CD14-positive monocyte (primary cell): ENCODE measurements at regions not wholly inside any gene's neighbourhood (a gene's known extent, or its start where the extent isn't known, plus 50 kb on each side); places are given as distances from the start of the nearest gene placed in this dataset.

Experiments used
- DNase-seq, 3 donors: peaks; one replicate each; pipeline ENCODE4 v3.0.0-alpha.2; 2011 to 2022
- H2AFZ ChIP-seq: 2 replicates; pipeline ENCODE4 v1.6.0; 2012; ENCODE audit warnings: mild to moderate bottlenecking, low read depth, low read length, inconsistent platforms; ENCODE audit not compliant: insufficient read depth, poor library complexity, severe bottlenecking
- H3K27ac ChIP-seq, 2 donors: 1 replicate in 1 of 2; 2 replicates in 1 of 2; pipeline ENCODE4 v1.5.1; 2012 to 2013; ENCODE audit warnings: low read length in 2 of 2, control low read depth in 1 of 2, inconsistent platforms in 1 of 2, low read depth in 1 of 2, mild to moderate bottlenecking in 1 of 2
- H3K27me3 ChIP-seq, 2 donors: one replicate each; pipeline versions ENCODE4 v1.6.0 to v1.6.1; 2011 to 2013; ENCODE audit warnings: low read length in 2 of 2; ENCODE audit not compliant: control insufficient read depth in 2 of 2, insufficient read depth in 2 of 2
- H3K36me3 ChIP-seq, 2 donors: replicated peaks in 1 of 2; 1 replicate in 1 of 2; 2 replicates in 1 of 2; pipeline versions ENCODE4 v1.5.1 to v1.6.1; 2012 to 2013; ENCODE audit warnings: low read length in 2 of 2, control low read depth in 1 of 2, inconsistent platforms in 1 of 2, mild to moderate bottlenecking in 1 of 2; ENCODE audit not compliant: insufficient read depth in 2 of 2, control insufficient read depth in 1 of 2
- H3K4me1 ChIP-seq, 2 donors: 1 replicate in 1 of 2; 2 replicates in 1 of 2; pipeline versions ENCODE4 v1.5.1 to v1.6.1; 2012 to 2013; ENCODE audit warnings: low read length in 2 of 2, control low read depth in 1 of 2, inconsistent platforms in 1 of 2, mild to moderate bottlenecking in 1 of 2, moderate library complexity in 1 of 2; ENCODE audit not compliant: insufficient read depth in 2 of 2, control insufficient read depth in 1 of 2
- H3K4me2 ChIP-seq: replicated peaks from 2 replicates; pipeline ENCODE3; 2012; ENCODE audit warnings: low read length, moderate library complexity, mild to moderate bottlenecking; ENCODE audit not compliant: poor library complexity, severe bottlenecking; ENCODE audit errors: extremely low read depth
- H3K4me3 ChIP-seq, 3 experiments: fragments of 200-600 bp in 1 of 3; sonication (generic) in 1 of 3; replicated peaks in 1 of 3; 1 replicate in 2 of 3; 2 replicates in 1 of 3; pipeline ENCODE4 v1.5.1; 2011 to 2013; ENCODE audit warnings: low read length in 3 of 3, mild to moderate bottlenecking in 3 of 3, control low read depth in 2 of 3, low read depth in 2 of 3, inconsistent platforms in 1 of 3, moderate library complexity in 1 of 3
- H3K79me2 ChIP-seq: 2 replicates; pipeline ENCODE4 v1.6.0; 2012; ENCODE audit warnings: mild to moderate bottlenecking, control low read depth, inconsistent platforms, low read length, moderate library complexity; ENCODE audit not compliant: insufficient read depth
- H3K9ac ChIP-seq: 2 replicates; pipeline ENCODE4 v1.6.0; 2017; ENCODE audit warnings: low read length, mild to moderate bottlenecking; ENCODE audit not compliant: insufficient read depth, poor library complexity, severe bottlenecking
- H3K9me3 ChIP-seq, 2 donors: replicated peaks in 1 of 2; 1 replicate in 1 of 2; 2 replicates in 1 of 2; pipeline versions ENCODE4 v1.5.1 to v1.6.1; 2012 to 2013; ENCODE audit warnings: low read length in 2 of 2, control low read depth in 1 of 2; ENCODE audit not compliant: control insufficient read depth in 1 of 2, insufficient read depth in 1 of 2
- H4K20me1 ChIP-seq: 2 replicates; pipeline ENCODE4 v1.6.0; 2012; ENCODE audit warnings: mild to moderate bottlenecking, low read length, control low read depth, moderate library complexity; ENCODE audit not compliant: insufficient read depth
- H3K27ac Mint-ChIP-seq, 7 donors: one replicate each; pipeline ENCODE4 v1.8.0; 2020; ENCODE audit warnings: mild to moderate bottlenecking in 7 of 7, mixed read lengths in 7 of 7, moderate library complexity in 6 of 7, inconsistent platforms in 2 of 7
- H3K27me3 Mint-ChIP-seq, 3 donors: one replicate each; pipeline ENCODE4 v1.8.0; 2021 to 2022; ENCODE audit warnings: low read depth in 3 of 3, mild to moderate bottlenecking in 3 of 3, mixed read lengths in 3 of 3, moderate library complexity in 3 of 3, inconsistent platforms in 1 of 3
- H3K36me3 Mint-ChIP-seq, 2 donors: one replicate each; pipeline ENCODE4 v1.8.0; 2020; ENCODE audit warnings: mixed read lengths in 2 of 2, inconsistent platforms in 1 of 2, mild to moderate bottlenecking in 1 of 2
- H3K4me1 Mint-ChIP-seq: one replicate; pipeline ENCODE4 v1.8.0; 2020; ENCODE audit warnings: mild to moderate bottlenecking, mixed read lengths
- H3K4me3 Mint-ChIP-seq, 2 donors: one replicate each; pipeline ENCODE4 v1.8.0; 2020; ENCODE audit warnings: mild to moderate bottlenecking in 2 of 2, mixed read lengths in 2 of 2, moderate library complexity in 1 of 2
- H3K9me3 Mint-ChIP-seq, 7 donors: one replicate each; pipeline ENCODE4 v1.8.0; 2020 to 2022; ENCODE audit warnings: mixed read lengths in 7 of 7, mild to moderate bottlenecking in 6 of 7, moderate library complexity in 6 of 7, inconsistent platforms in 2 of 7
- CTCF ChIP-seq: fragments of 200-600 bp; IDR thresholded peaks from one replicate; pipeline ENCODE4 v1.8.0; 2022; ENCODE audit warnings: antibody characterized with exemption, mild to moderate bottlenecking
- WGBS: methylation state at CpG from one replicate; pipeline ENCODE4 v1.1.5; 2013; ENCODE audit warnings: missing lambda C conversion rate; ENCODE audit not compliant: insufficient coverage; 5-methylcytosine and 5-hydroxymethylcytosine counted together
- intact Hi-C, 2 donors: fragments of 100-400 bp; cut with micrococcal nuclease; formaldehyde crosslinking; loops; one replicate each; pipeline versions ENCODE4 v1.15.0 to v1.15.1; 2023

- no peak overlapping the region for H3K27ac ChIP-seq
- H3K27me3 Mint-ChIP-seq: peaks cover 0 to 2% (median 0%) of the 10 kb centered on the region in 3 donors
- no peaks in the 10 kb centered on the region for H3K36me3 ChIP-seq
- no peaks in the 10 kb centered on the region for H3K36me3 Mint-ChIP-seq
- H3K4me1 ChIP-seq: no peaks in the 10 kb centered on the region
- peaks cover 0 to 12% (median 5%) of the 10 kb centered on the region in 7 donors for H3K9me3 Mint-ChIP-seq
- no peak overlapping the region for H3K4me3 ChIP-seq
- no peaks in the 10 kb centered on the region for H4K20me1 ChIP-seq
- no peak overlapping the region for H2AFZ ChIP-seq
- intact Hi-C loops: no loop called here
- H3K4me1 Mint-ChIP-seq: no peaks in the 10 kb centered on the region
- no peak overlapping the region for H3K4me3 Mint-ChIP-seq
- no peaks in the 10 kb centered on the region for H3K79me2 ChIP-seq
- H3K27ac Mint-ChIP-seq: no peak overlapping the region
- no peak overlapping the region for H3K9ac ChIP-seq
- H3K4me2 ChIP-seq: no peak overlapping the region
- WGBS: 100% methylated on average over 2 of the region's 4 CpGs
- TF ChIP-seq CTCF: no peak
- no peaks in the 10 kb centered on the region for H3K27me3 ChIP-seq
- no peak for DNase-seq
- H3K9me3 ChIP-seq: peaks cover 0 to 7% of the 10 kb centered on the region in 2 donors
Observed at GRCh38 chr6:23323897-23324296, 754.5 kb downstream of the HDGFL1 start.

- no peak overlapping the region for H3K27ac ChIP-seq
- no peaks in the 10 kb centered on the region for H3K79me2 ChIP-seq
- H2AFZ ChIP-seq: no peak overlapping the region
- no peak overlapping the region for H3K4me2 ChIP-seq
- peaks cover 0 to 7% of the 10 kb centered on the region in 2 donors for H3K9me3 ChIP-seq
- Mint-ChIP-seq H3K9me3 (peaks cover 0 to 12% (median 5%) of the 10 kb centered on the region in 7 donors), H3K27me3 (peaks cover 0 to 2% (median 0%) of the 10 kb centered on the region in 3 donors), H3K4me1 (no peaks in the 10 kb centered on the region), H3K27ac (no peak overlapping the region), H3K36me3 (no peaks in the 10 kb centered on the region), H3K4me3 (no peak overlapping the region)
- H3K36me3 ChIP-seq: no peaks in the 10 kb centered on the region
- H3K27me3 ChIP-seq: no peaks in the 10 kb centered on the region
- intact Hi-C loops: no loop called here
- H3K9ac ChIP-seq: no peak overlapping the region
- DNase-seq: no peak
- H3K4me1 ChIP-seq: no peaks in the 10 kb centered on the region
- WGBS: 100% methylated on average over 1 of the region's 3 CpGs
- no peaks in the 10 kb centered on the region for H4K20me1 ChIP-seq
- TF ChIP-seq CTCF: no peak
- H3K4me3 ChIP-seq: no peak overlapping the region
Observed at GRCh38 chr6:23325065-23325464, 755.7 kb downstream of the HDGFL1 start.
